IMR-90 (cell line): ENCODE measurements at regions not wholly inside any gene's neighbourhood (a gene's known extent, or its start where the extent isn't known, plus 50 kb on each side); places are given as distances from the start of the nearest gene placed in this dataset.

Experiments
- ATAC-seq: fragments of 200-7000 bp; cut with Tn5 transposase; 2 replicates; pipeline ENCODE4 v1.9.1; 2020; ENCODE audit warnings: low read depth, mild to moderate bottlenecking, moderate library complexity
- BruUV-seq: library from RNA; stranded (reverse); fragments of 400-500 nt; replicated peaks from 2 replicates; lab custom pipeline; 2021; lab: Mats Ljungman, UMichigan
- CTCF ChIA-PET: fragments of 300-600 bp; formaldehyde crosslinking; extraction: SDS; loops from one replicate; lab custom pipeline; 2021; ENCODE audit warnings: antibody characterized with exemption; lab: Yijun Ruan, JAX
- POLR2A ChIA-PET: fragments of 300-600 bp; sonication (Branson Sonifier 250); formaldehyde crosslinking; loops from one replicate; lab custom pipeline; 2022; ENCODE audit warnings: antibody characterized with exemption; ENCODE audit not compliant: unreplicated experiment; lab: Charles Lee
- DNase-seq: peaks from one replicate; pipeline ENCODE4 v3.0.0; 2013
- H2AFZ ChIP-seq: replicated peaks from 2 replicates; pipeline ENCODE3; 2013; ENCODE audit warnings: low read length, mild to moderate bottlenecking; ENCODE audit not compliant: poor library complexity
- H2AK5ac ChIP-seq: 2 replicates; pipeline ENCODE4 v1.6.1; 2013; ENCODE audit warnings: low read depth, low read length, inconsistent platforms
- H2AK9ac ChIP-seq: replicated peaks from 2 replicates; pipeline ENCODE3; 2013; ENCODE audit warnings: mild to moderate bottlenecking, low read depth, low read length, moderate library complexity; ENCODE audit not compliant: poor library complexity
- H2BK120ac ChIP-seq: 2 replicates; pipeline ENCODE4 v1.6.1; 2013; ENCODE audit warnings: low read depth, low read length, inconsistent platforms
- H2BK15ac ChIP-seq: 3 replicates; pipeline ENCODE4 v1.6.1; 2013; ENCODE audit warnings: low read depth, low read length, inconsistent platforms
- H2BK20ac ChIP-seq: 2 replicates; pipeline ENCODE4 v1.6.1; 2013; ENCODE audit warnings: low read depth, mild to moderate bottlenecking, inconsistent platforms, low read length, moderate library complexity
- H2BK5ac ChIP-seq: 2 replicates; pipeline ENCODE4 v1.6.1; 2013; ENCODE audit warnings: mild to moderate bottlenecking, low read depth, low read length, inconsistent platforms; ENCODE audit not compliant: poor library complexity, severe bottlenecking
- H3K14ac ChIP-seq: replicated peaks from 2 replicates; pipeline ENCODE4 v1.6.1; 2013; ENCODE audit warnings: low read depth, low read length, inconsistent platforms
- H3K18ac ChIP-seq: 2 replicates; pipeline ENCODE4 v1.6.1; 2013; ENCODE audit warnings: low read depth, low read length, control low read depth
- H3K23ac ChIP-seq: 2 replicates; pipeline ENCODE4 v1.6.1; 2013; ENCODE audit warnings: low read depth, low read length, inconsistent platforms
- H3K27ac ChIP-seq: 2 replicates; pipeline ENCODE4 v1.5.1; 2013; ENCODE audit warnings: mild to moderate bottlenecking, control low read depth, low read length; ENCODE audit not compliant: insufficient read depth
- H3K27me3 ChIP-seq: 2 replicates; pipeline ENCODE4 v1.6.1; 2013; ENCODE audit warnings: low read length; ENCODE audit not compliant: control insufficient read depth, insufficient read depth
- H3K36me3 ChIP-seq: 2 replicates; pipeline ENCODE4 v1.6.1; 2013; ENCODE audit warnings: low read length, mixed read lengths; ENCODE audit not compliant: control insufficient read depth, insufficient read depth
- H3K4ac ChIP-seq: 2 replicates; pipeline ENCODE4 v1.6.1; 2013; ENCODE audit warnings: low read depth, low read length, inconsistent platforms
- H3K4me1 ChIP-seq: 2 replicates; pipeline ENCODE4 v1.6.1; 2013; ENCODE audit warnings: low read length, mixed read lengths; ENCODE audit not compliant: control insufficient read depth, insufficient read depth
- H3K4me2 ChIP-seq: 2 replicates; pipeline ENCODE4 v1.6.1; 2013; ENCODE audit warnings: low read depth, mild to moderate bottlenecking, control low read depth, low read length, moderate library complexity
- H3K4me3 ChIP-seq: 2 replicates; pipeline ENCODE4 v1.5.1; 2013; ENCODE audit warnings: low read depth, mild to moderate bottlenecking, control low read depth, low read length, moderate library complexity; ENCODE audit not compliant: insufficient read depth
- H3K56ac ChIP-seq: 2 replicates; pipeline ENCODE4 v1.6.1; 2013; ENCODE audit warnings: low read length, inconsistent platforms; ENCODE audit not compliant: insufficient read depth; ENCODE audit errors: extremely low read depth
- H3K79me1 ChIP-seq, 2 experiments: 2 replicates each; pipeline ENCODE4 v1.6.1; 2013; ENCODE audit warnings: low read length in 2 of 2, inconsistent platforms in 1 of 2, low read depth in 1 of 2
- H3K9ac ChIP-seq: 2 replicates; pipeline ENCODE4 v1.6.1; 2013; ENCODE audit warnings: low read depth, low read length, control low read depth
- H3K9me1 ChIP-seq: 2 replicates; pipeline ENCODE4 v1.6.1; 2013; ENCODE audit warnings: low read length, inconsistent platforms; ENCODE audit not compliant: insufficient read depth
- H3K9me3 ChIP-seq: 2 replicates; pipeline ENCODE4 v1.6.1; 2013; ENCODE audit warnings: low read length; ENCODE audit not compliant: control insufficient read depth, insufficient read depth
- H4K20me1 ChIP-seq: 2 replicates; pipeline ENCODE4 v1.6.1; 2013; ENCODE audit warnings: low read length, inconsistent platforms; ENCODE audit not compliant: insufficient read depth
- H4K5ac ChIP-seq: 2 replicates; pipeline ENCODE4 v1.6.1; 2013; ENCODE audit warnings: mild to moderate bottlenecking, low read depth, low read length, control low read depth
- H4K8ac ChIP-seq, 2 experiments: 2 replicates each; pipeline ENCODE4 v1.6.1; 2013; ENCODE audit warnings: low read depth in 2 of 2, low read length in 2 of 2, control low read depth in 1 of 2, inconsistent platforms in 1 of 2
- H4K91ac ChIP-seq: 2 replicates; pipeline ENCODE4 v1.6.1; 2013; ENCODE audit warnings: low read depth, low read length, inconsistent platforms; ENCODE audit not compliant: insufficient read depth
- BHLHE40 ChIP-seq: fragments of 150-350 bp; IDR thresholded peaks from 2 replicates; pipeline ENCODE4 v1.6.1; 2016; ENCODE audit warnings: mild to moderate bottlenecking, low read depth, low read length
- CEBPB ChIP-seq: IDR thresholded peaks from 2 replicates; pipeline ENCODE4 v1.6.1; 2012; ENCODE audit warnings: low read depth, low read length, improper control_type of control experiment
- ELK1 ChIP-seq: fragments of 150-350 bp; IDR thresholded peaks from 2 replicates; pipeline ENCODE4 v1.6.1; 2016; ENCODE audit warnings: low read depth, mild to moderate bottlenecking, low read length, moderate library complexity, borderline replicate concordance
- FOS ChIP-seq: fragments of 150-350 bp; IDR thresholded peaks from 2 replicates; pipeline ENCODE4 v1.6.1; 2016; ENCODE audit warnings: low read depth, low read length
- MAFK ChIP-seq: IDR thresholded peaks from 2 replicates; pipeline ENCODE4 v1.6.1; 2012; ENCODE audit warnings: low read depth, low read length, improper control_type of control experiment
- MAZ ChIP-seq: IDR thresholded peaks from 2 replicates; pipeline ENCODE4 v1.6.1; 2012; ENCODE audit warnings: low read depth, mild to moderate bottlenecking, low read length, improper control_type of control experiment, moderate library complexity, borderline replicate concordance
- MXI1 ChIP-seq: IDR thresholded peaks from 2 replicates; pipeline ENCODE4 v1.6.1; 2012; ENCODE audit warnings: low read depth, mild to moderate bottlenecking, low read length, moderate library complexity, borderline replicate concordance
- NFE2L2 ChIP-seq: fragments of 150-350 bp; IDR thresholded peaks from 2 replicates; pipeline ENCODE4 v1.6.1; 2016; ENCODE audit warnings: low read depth, mild to moderate bottlenecking, low read length
- POLR2A ChIP-seq: IDR thresholded peaks from 2 replicates; pipeline ENCODE4 v1.6.1; 2012; ENCODE audit warnings: mild to moderate bottlenecking, low read depth, low read length
- RAD21 ChIP-seq: IDR thresholded peaks from 2 replicates; pipeline ENCODE4 v1.6.1; 2012; ENCODE audit warnings: low read length, improper control_type of control experiment
- RCOR1 ChIP-seq: IDR thresholded peaks from 2 replicates; pipeline ENCODE4 v1.6.1; 2012; ENCODE audit warnings: mild to moderate bottlenecking, low read length, improper control_type of control experiment; ENCODE audit not compliant: insufficient replicate concordance
- RFX5 ChIP-seq: IDR thresholded peaks from 2 replicates; pipeline ENCODE4 v1.8.0; 2012; ENCODE audit warnings: low read depth, mild to moderate bottlenecking, low read length, moderate library complexity
- SMC3 ChIP-seq: fragments of 150-350 bp; IDR thresholded peaks from 2 replicates; pipeline ENCODE4 v1.6.1; 2016; ENCODE audit warnings: low read depth, mild to moderate bottlenecking, antibody characterized with exemption, low read length, moderate library complexity
- USF2 ChIP-seq: fragments of 150-350 bp; IDR thresholded peaks from 2 replicates; pipeline ENCODE4 v1.6.1; 2017; ENCODE audit warnings: mild to moderate bottlenecking, antibody characterized with exemption, low read length, low read depth
- WGBS, 2 experiments: methylation state at CpG; one replicate each; pipeline versions ENCODE4 v1.1.5 to v1.1.7; 2013; ENCODE audit warnings: missing lambda C conversion rate in 2 of 2; ENCODE audit not compliant: insufficient read length in 1 of 2; ENCODE audit errors: extremely low coverage in 2 of 2; 5-methylcytosine and 5-hydroxymethylcytosine counted together
- dilution Hi-C: fragments of 300-500 bp; cut with HindIII; formaldehyde crosslinking; loops from one replicate; pipeline ENCODE4 v1.14.3; 2018; ENCODE audit warnings: low sequenced_read_pairs; ENCODE audit not compliant: unreplicated experiment
- in situ Hi-C: fragments of 300-500 bp; cut with MboI; formaldehyde crosslinking; loops from 3 replicates; pipeline ENCODE4 v1.14.3; 2019; ENCODE audit warnings: low sequenced_read_pairs, inconsistent platforms, mixed read lengths
- intact Hi-C: fragments of 100-400 bp; cut with micrococcal nuclease; formaldehyde crosslinking; loops from 2 replicates; pipeline ENCODE4 v1.10.0; 2022

GRCh38 chr6:88481519-88481918 lies 315.4 kb upstream of the CNR1 start:
- Histone ChIP-seq H2AK9ac (no peak overlapping the region), H3K4me1 (no peaks in the 10 kb centered on the region), H3K23ac (no peak overlapping the region), H2AK5ac (no peak overlapping the region), H2BK20ac (no peak overlapping the region), H3K4me2 (no peak overlapping the region), H3K27me3 (no peaks in the 10 kb centered on the region), H3K27ac (no peak overlapping the region), H3K4me3 (no peak overlapping the region), H2BK120ac (no peak overlapping the region), H2BK5ac (no peak overlapping the region), H3K14ac (no peak overlapping the region), H3K36me3 (no peaks in the 10 kb centered on the region), H4K20me1 (no peaks in the 10 kb centered on the region), H4K8ac (no peak overlapping the region), H3K18ac (no peak overlapping the region), H3K56ac (no peak overlapping the region), H4K91ac (no peak overlapping the region), H3K9ac (no peak overlapping the region), H2BK15ac (no peak overlapping the region), H4K5ac (no peak overlapping the region), H3K9me1 (no peaks in the 10 kb centered on the region), H3K79me1 (no peaks in the 10 kb centered on the region), H2AFZ (no peak overlapping the region), H3K9me3 (peaks cover 8% of the 10 kb centered on the region; the same call in 1 of the 2 replicates), H3K4ac (no peak overlapping the region)
- no TSS peak for BruUV-seq
- WGBS, 2 experiments, result no CpG with 5 or more reads among the region's 1 CpG
- in situ Hi-C loops, result no loop called here
- CTCF ChIA-PET, result no interaction called here
- TF ChIP-seq BHLHE40, result no peak
- no peak for TF ChIP-seq MXI1
- TF ChIP-seq USF2, result no peak
- no peak for TF ChIP-seq ELK1
- TF ChIP-seq RAD21, result no peak
- no peak for TF ChIP-seq POLR2A
- TF ChIP-seq NFE2L2, result no peak
- TF ChIP-seq MAZ, result no peak
- no peak for TF ChIP-seq RFX5
- TF ChIP-seq FOS, result no peak
- TF ChIP-seq SMC3, result no peak
- no peak for TF ChIP-seq MAFK
- TF ChIP-seq RCOR1, result no peak
- TF ChIP-seq CEBPB, result no peak
- intact Hi-C loops, result no loop called here
- dilution Hi-C loops, result no loop called here
- no peak for DNase-seq
- no peak for ATAC-seq
- POLR2A ChIA-PET, result no interaction called here
